Erythroblast (primary cell): ENCODE measurements at regions not wholly inside any gene's neighbourhood (a gene's known extent, or its start where the extent isn't known, plus 50 kb on each side); places are given as distances from the start of the nearest gene placed in this dataset.

Source experiments
- GATA1 ChIP-seq: IDR thresholded peaks from 2 replicates; pipeline ENCODE4 v1.6.1; 2011; ENCODE audit warnings: low read depth, mild to moderate bottlenecking, control low read depth, low read length, moderate library complexity
- POLR2A ChIP-seq: IDR thresholded peaks from 2 replicates; pipeline ENCODE4 v1.6.1; 2011; ENCODE audit warnings: mild to moderate bottlenecking, low read length

GRCh38 chr18:69196336-69196735 is 204.4 kb upstream of the DOK6 start:
- TF ChIP-seq POLR2A (no peak), GATA1 (no peak)
